ENCODE measurements at regions not wholly inside any gene's neighbourhood (a gene's known extent, or its start where the extent isn't known, plus 50 kb on each side); places are given as distances from the start of the nearest gene placed in this dataset.

DNA sequence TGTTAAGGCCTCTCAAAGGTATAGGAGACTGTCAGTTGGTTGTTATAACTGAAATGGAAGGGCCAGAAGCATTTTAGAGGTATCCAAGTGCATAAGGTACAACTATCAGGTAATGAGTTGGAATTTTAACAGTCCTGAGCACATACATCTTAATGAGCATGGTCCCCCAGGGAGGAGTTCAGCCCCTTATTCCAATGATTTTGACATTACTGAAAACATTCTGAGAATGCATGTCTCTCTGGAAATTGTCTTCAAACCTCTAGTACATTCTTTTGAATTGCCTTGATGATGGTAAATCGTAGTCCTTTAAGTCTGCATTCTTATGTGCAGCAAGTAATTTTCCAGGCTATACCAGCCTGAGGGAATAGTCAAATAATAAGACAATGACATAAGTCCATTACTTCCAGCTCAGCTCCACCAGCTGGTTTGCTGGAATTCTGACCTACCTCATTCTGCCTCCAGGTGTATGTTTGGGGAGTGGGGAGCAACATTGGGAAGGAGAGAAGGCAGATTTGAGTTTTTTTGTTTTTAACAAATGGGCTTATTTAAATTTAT lies 239.2 kb downstream of the MSRB3 start:
- Histone ChIP-seq H3K4me3 (ENCODE audit: low read length) (no peak overlapping the region), H3K27me3 (ENCODE audit: control insufficient read depth, insufficient read depth, low read length) (no peaks in the 10 kb centered on the region), H3K36me3 (ENCODE audit: control insufficient read depth, insufficient read depth, low read length) (no peaks in the 10 kb centered on the region), H3K9me3 (ENCODE audit: control insufficient read depth, low read length) (no peaks in the 10 kb centered on the region), H3K9ac (ENCODE audit: low read length) (no peak overlapping the region), H3K4me1 (ENCODE audit: control insufficient read depth, insufficient read depth, low read length) (no peaks in the 10 kb centered on the region)

DNA sequence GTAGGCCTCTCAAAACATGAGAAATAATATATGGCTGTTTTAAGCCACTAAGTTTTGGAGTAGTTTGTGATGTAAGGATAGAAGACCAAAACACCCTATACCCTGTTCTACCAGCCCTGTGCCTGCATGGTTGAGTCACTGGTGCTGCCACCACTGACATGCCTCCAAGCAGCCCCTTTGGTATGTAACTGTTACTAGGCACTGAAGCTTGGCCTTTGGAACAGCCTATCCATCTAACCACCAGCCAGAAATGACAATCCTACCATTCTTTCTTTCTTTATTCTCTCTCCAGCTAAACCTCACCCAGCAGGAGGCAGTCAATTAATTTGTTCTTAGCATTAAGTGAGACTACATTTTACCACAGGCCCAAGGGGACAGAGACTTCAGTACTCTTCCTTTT lies 240.3 kb downstream of the MSRB3 start:
- Histone ChIP-seq H3K27me3 (ENCODE audit: control insufficient read depth, insufficient read depth, low read length) (no peaks in the 10 kb centered on the region), H3K9me3 (ENCODE audit: control insufficient read depth, low read length) (no peaks in the 10 kb centered on the region), H3K4me1 (ENCODE audit: control insufficient read depth, insufficient read depth, low read length) (no peaks in the 10 kb centered on the region), H3K4me3 (ENCODE audit: low read length) (no peak overlapping the region), H3K36me3 (ENCODE audit: control insufficient read depth, insufficient read depth, low read length) (no peaks in the 10 kb centered on the region), H3K9ac (ENCODE audit: low read length) (no peak overlapping the region)

DNA sequence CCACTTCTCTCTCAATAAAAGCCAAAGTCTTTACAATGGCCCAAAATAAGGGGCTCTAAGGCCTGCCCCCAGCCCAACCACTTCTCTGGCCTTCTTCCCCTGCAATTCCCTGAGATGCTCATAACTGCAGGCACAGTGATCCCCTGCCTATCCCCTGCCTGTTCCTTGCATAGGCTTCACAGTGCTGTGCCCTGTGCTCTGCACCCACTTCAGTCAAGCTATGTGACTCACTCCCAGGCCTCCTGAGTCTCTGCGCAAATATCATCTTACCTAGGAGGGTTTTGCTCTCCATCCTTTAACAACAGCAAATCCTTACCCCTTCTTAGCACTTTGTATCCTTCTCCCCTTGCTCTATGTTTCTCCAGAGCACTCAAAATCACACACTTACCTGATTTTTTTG lies 242.2 kb downstream of the MSRB3 start:
- Histone ChIP-seq H3K9ac (ENCODE audit: low read length) (no peak overlapping the region), H3K4me3 (ENCODE audit: low read length) (no peak overlapping the region), H3K4me1 (ENCODE audit: control insufficient read depth, insufficient read depth, low read length) (no peaks in the 10 kb centered on the region), H3K9me3 (ENCODE audit: control insufficient read depth, low read length) (no peaks in the 10 kb centered on the region), H3K27me3 (ENCODE audit: control insufficient read depth, insufficient read depth, low read length) (no peaks in the 10 kb centered on the region), H3K36me3 (ENCODE audit: control insufficient read depth, insufficient read depth, low read length) (no peaks in the 10 kb centered on the region)

DNA sequence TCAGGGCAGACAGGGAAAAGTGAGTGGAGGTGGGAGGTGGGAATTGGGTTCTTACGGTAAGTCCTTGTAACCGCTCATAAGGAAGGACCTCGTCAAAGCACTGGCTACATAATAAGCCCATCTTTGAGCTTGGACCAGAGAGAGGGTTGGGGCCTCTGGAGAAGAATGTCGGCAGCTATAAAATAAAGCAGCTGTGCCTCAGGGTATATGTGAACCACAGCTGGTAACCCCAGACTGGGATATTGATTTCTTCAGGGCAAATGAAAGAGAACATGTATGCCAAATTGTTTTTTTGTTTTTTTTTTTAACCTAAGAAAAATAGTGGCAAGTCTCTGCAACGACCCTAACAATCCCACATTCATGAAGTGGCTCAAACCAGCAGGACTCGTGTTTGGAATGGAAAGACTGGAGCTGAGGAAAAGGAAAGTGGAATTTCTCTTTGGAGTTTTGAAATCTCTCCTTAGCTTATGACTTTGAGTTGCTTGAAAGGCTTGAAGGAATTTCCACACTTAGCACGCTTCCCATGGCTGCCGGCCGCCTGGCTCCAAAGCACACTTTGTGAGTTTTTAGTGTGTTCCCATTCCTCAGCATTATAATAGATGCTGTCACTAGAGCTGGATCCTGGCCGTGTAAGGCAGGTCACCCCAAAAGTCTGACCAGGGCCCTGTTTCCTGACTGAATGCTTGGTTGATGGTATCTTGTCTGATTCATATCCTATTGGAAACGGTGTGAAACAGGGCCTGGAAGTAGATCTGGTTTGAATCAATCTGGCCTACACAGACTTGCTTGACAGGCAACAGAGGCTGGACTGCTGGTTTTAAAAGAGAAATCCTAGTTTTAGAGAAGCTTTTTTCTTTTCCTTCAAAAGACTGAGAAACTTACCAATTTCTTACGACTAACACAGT lies 244.7 kb downstream of the MSRB3 start:
- no peaks in the 10 kb centered on the region for H3K27me3 ChIP-seq (ENCODE audit: control insufficient read depth, insufficient read depth, low read length)
- no peak overlapping the region for H3K9ac ChIP-seq (ENCODE audit: low read length)

DNA sequence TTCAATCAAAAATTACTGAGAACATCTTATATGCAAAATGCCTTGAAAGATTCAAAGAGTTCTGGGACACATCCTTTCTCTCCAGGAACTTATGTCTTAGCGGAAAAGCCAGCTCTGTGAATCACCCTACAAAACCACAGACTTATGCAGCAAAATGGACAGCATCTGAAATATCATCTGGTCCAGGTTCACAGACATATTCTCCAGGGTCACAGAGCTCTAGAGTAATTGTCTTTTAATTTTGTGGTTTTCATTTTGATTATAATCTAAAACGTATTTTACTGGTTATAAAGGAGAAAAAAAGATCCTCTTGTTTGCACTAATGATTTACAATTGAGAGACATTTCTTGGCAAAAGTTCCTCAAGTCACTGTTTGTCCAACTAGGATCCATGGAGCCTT lies 246.2 kb downstream of the MSRB3 start:
- Histone ChIP-seq H3K36me3 (ENCODE audit: control insufficient read depth, insufficient read depth, low read length) (no peaks in the 10 kb centered on the region), H3K9ac (ENCODE audit: low read length) (no peak overlapping the region), H3K9me3 (ENCODE audit: control insufficient read depth, low read length) (no peaks in the 10 kb centered on the region), H3K27me3 (ENCODE audit: control insufficient read depth, insufficient read depth, low read length) (no peaks in the 10 kb centered on the region), H3K4me1 (ENCODE audit: control insufficient read depth, insufficient read depth, low read length) (no peaks in the 10 kb centered on the region), H3K4me3 (ENCODE audit: low read length) (no peak overlapping the region)

More for the DNA sequence above, 244.7 kb downstream of the MSRB3 start:
- Histone ChIP-seq H3K4me3 (ENCODE audit: low read length) (no peak overlapping the region), H3K4me1 (ENCODE audit: control insufficient read depth, insufficient read depth, low read length) (no peaks in the 10 kb centered on the region), H3K36me3 (ENCODE audit: control insufficient read depth, insufficient read depth, low read length) (no peaks in the 10 kb centered on the region), H3K9me3 (ENCODE audit: control insufficient read depth, low read length) (no peaks in the 10 kb centered on the region)

DNA sequence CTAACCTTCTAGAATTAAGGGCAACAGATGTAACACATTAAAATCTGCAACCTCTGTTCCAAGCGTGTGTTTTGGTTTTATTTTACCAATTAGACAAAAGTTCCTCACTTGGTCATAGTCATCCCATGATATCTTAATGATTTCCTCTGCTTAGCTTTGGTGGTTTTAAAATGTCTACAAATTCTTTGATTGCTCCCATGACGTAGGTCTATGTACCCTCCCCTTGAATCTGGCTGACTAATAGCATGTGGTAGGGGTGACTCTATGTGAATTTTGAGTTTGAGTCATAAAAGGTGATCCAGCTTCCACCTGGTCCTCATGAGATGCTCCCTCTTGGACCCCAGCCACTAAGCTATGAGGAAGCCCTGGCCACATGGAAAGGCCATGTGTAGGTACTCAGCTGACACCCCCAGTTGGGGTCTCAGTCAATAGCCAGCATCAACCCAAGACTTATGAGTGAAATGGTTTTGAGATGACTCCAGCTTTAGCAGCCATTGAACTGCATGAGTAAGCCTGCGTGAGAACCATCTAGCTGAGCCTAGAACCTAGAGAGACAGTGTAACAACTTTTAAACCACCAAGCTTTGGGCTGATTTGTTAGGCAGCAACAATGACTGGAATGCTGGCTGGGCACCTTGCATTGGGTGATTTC lies 247.1 kb downstream of the MSRB3 start:
- Histone ChIP-seq H3K9ac (ENCODE audit: low read length) (no peak overlapping the region), H3K4me3 (ENCODE audit: low read length) (no peak overlapping the region), H3K9me3 (ENCODE audit: control insufficient read depth, low read length) (no peaks in the 10 kb centered on the region), H3K4me1 (ENCODE audit: control insufficient read depth, insufficient read depth, low read length) (no peaks in the 10 kb centered on the region), H3K36me3 (ENCODE audit: control insufficient read depth, insufficient read depth, low read length) (no peaks in the 10 kb centered on the region), H3K27me3 (ENCODE audit: control insufficient read depth, insufficient read depth, low read length) (no peaks in the 10 kb centered on the region)

DNA sequence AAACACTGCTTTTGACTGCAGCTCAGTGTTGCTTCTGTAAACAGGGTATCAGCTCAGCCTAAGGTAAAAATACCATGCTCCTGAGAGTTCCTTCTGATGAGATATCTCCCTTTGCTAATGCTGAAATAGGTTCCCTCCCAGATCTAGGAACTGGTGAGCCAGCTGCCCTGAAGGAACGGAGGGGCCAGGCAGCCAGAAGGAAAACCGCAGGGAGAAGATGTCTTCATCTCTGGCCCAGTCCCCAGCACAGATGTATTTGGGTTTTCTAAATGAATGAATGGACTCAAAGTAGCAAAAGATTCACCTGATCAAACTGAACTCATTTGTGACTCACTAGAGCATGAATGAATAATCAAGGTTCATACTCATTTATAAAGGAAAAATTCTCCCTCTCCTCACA lies 247.8 kb downstream of the MSRB3 start:
- Histone ChIP-seq H3K9me3 (ENCODE audit: control insufficient read depth, low read length) (no peaks in the 10 kb centered on the region), H3K9ac (ENCODE audit: low read length) (no peak overlapping the region)

DNA sequence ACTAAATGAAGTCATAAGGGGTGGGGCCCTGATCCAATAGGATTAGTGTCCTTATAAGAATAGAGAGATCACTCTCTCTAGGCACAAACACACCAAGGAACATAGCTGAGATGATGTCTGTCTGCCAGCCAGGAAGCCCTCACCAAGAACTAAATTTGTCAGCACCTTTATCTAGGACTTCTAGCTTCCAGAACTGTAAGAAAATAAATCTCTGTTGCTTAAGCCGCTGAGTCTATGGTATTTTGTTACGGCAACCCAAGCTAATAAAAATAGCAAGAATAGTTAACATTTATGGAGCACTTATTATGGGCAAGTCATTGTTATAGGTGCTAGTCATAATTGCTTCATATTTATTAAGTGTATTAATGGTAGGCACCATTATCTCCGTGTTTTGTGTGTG lies 249.6 kb downstream of the MSRB3 start:
- H3K4me1 ChIP-seq (ENCODE audit: control insufficient read depth, insufficient read depth, low read length), result peaks cover 7% of the 10 kb centered on the region
- no peaks in the 10 kb centered on the region for H3K36me3 ChIP-seq (ENCODE audit: control insufficient read depth, insufficient read depth, low read length)
- H3K9ac ChIP-seq (ENCODE audit: low read length), result no peak overlapping the region
- H3K4me3 ChIP-seq (ENCODE audit: low read length), result no peak overlapping the region
- no peaks in the 10 kb centered on the region for H3K27me3 ChIP-seq (ENCODE audit: control insufficient read depth, insufficient read depth, low read length)
- no peaks in the 10 kb centered on the region for H3K9me3 ChIP-seq (ENCODE audit: control insufficient read depth, low read length)

More for the DNA sequence above, 247.8 kb downstream of the MSRB3 start:
- Histone ChIP-seq H3K27me3 (ENCODE audit: control insufficient read depth, insufficient read depth, low read length) (no peaks in the 10 kb centered on the region), H3K4me3 (ENCODE audit: low read length) (no peak overlapping the region), H3K36me3 (ENCODE audit: control insufficient read depth, insufficient read depth, low read length) (no peaks in the 10 kb centered on the region), H3K4me1 (ENCODE audit: control insufficient read depth, insufficient read depth, low read length) (no peaks in the 10 kb centered on the region)

DNA sequence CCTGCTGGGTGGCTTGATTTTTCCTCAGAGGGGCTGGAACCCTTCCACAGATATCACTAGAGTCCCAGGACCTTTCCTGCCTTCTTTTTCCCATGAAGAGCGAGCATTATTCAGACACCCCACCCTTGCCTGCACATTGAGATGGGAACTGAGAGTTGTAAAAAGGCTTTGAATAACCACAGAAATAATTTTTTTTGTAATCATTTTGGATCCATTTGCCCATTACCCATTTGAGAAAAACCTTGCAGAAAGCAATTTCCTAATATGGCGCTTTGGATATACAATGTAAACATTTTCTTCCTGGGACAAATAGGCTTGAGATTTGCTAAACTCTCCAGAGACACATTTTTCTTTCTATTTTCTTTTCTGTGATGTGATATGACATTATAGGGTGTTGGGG lies 250.6 kb downstream of the MSRB3 start:
- H3K4me1 ChIP-seq (ENCODE audit: control insufficient read depth, insufficient read depth, low read length), result peaks cover 17% of the 10 kb centered on the region
- H3K4me3 ChIP-seq (ENCODE audit: low read length), result no peak overlapping the region
- no peaks in the 10 kb centered on the region for H3K36me3 ChIP-seq (ENCODE audit: control insufficient read depth, insufficient read depth, low read length)
- no peak overlapping the region for H3K9ac ChIP-seq (ENCODE audit: low read length)
- no peaks in the 10 kb centered on the region for H3K9me3 ChIP-seq (ENCODE audit: control insufficient read depth, low read length)
- H3K27me3 ChIP-seq (ENCODE audit: control insufficient read depth, insufficient read depth, low read length), result no peaks in the 10 kb centered on the region

DNA sequence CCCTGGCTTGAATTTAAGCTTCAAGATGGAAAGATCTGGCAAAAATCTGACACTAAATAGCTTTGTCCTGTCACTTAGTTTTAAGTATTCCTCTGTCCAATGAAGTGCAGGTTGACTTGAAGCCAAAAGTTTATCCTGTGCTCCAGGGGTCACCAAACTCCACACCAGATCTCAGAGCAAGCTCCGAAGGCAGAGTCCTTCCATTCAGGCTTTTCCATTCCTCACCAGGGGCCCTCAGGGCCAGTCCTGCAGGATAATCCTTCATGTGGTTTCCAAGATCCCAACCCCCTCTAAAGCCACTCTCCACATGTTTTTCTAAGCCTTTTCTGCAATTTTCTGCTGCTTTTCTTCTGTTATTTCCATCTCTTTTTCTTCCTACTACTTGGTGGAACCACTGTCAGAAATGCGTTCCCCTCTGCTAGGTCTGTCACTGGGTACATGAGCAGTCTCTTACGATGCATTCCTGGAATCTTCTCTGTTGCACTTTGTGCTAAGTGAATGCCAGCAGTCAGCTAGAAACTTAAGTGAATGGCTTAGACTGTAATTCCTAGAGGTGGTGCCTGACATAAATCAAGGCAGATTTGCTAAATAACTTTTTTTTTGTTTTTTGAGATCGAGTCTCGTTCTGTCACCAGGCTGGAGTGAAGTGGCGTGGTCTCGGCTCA lies 251.4 kb downstream of the MSRB3 start:
- Histone ChIP-seq H3K36me3 (ENCODE audit: control insufficient read depth, insufficient read depth, low read length) (no peaks in the 10 kb centered on the region), H3K9me3 (ENCODE audit: control insufficient read depth, low read length) (no peaks in the 10 kb centered on the region), H3K27me3 (ENCODE audit: control insufficient read depth, insufficient read depth, low read length) (no peaks in the 10 kb centered on the region), H3K4me1 (ENCODE audit: control insufficient read depth, insufficient read depth, low read length) (peaks cover 17% of the 10 kb centered on the region), H3K9ac (ENCODE audit: low read length) (no peak overlapping the region), H3K4me3 (ENCODE audit: low read length) (no peak overlapping the region)

DNA sequence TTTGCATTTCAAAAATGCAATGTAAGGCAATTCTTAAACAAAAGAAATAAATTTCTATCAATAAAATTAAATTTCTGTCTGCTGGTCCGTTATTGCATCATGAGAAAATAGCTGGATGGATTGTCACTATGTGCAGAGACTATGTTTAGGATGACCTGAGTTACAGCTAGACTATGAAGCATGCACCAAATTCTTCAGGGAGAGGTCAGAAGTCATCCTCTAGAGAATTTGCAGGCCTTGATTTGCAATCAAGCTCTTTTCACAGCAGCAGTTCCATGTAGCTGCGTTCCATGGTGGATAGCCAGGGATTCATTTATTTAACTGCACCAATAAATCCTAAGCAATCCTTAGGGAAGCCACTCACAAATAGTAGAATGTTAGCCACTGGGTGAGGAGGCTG lies 253.7 kb downstream of the MSRB3 start:
- H3K4me3 ChIP-seq (ENCODE audit: low read length), result no peak overlapping the region
- H3K27me3 ChIP-seq (ENCODE audit: control insufficient read depth, insufficient read depth, low read length), result no peaks in the 10 kb centered on the region
- H3K4me1 ChIP-seq (ENCODE audit: control insufficient read depth, insufficient read depth, low read length), result peaks cover 17% of the 10 kb centered on the region
- no peaks in the 10 kb centered on the region for H3K36me3 ChIP-seq (ENCODE audit: control insufficient read depth, insufficient read depth, low read length)
- no peak overlapping the region for H3K9ac ChIP-seq (ENCODE audit: low read length)
- H3K9me3 ChIP-seq (ENCODE audit: control insufficient read depth, low read length), result no peaks in the 10 kb centered on the region

DNA sequence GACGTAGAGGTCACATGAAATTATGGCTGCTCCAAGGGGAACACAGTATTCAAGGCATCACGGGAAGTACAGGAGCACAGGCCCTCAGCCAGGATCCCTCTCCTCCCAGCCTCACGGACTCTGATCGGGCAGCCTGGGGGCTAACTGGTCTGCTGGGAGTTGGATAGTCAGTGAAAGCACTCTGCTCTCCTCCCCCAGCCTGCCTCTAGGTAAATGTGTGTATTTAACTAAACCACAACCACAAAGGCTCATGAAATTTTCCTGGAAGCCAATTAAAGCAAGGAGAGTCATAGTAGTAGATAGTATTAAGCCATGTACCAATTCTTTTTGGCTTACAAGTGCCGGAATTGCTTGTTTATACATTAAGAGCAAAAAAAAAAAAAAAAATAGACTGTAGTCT lies 254.3 kb downstream of the MSRB3 start:
- H3K4me1 ChIP-seq (ENCODE audit: control insufficient read depth, insufficient read depth, low read length), result peaks cover 17% of the 10 kb centered on the region
- H3K4me3 ChIP-seq (ENCODE audit: low read length), result no peak overlapping the region
- H3K9me3 ChIP-seq (ENCODE audit: control insufficient read depth, low read length), result no peaks in the 10 kb centered on the region

More for the DNA sequence above, 254.3 kb downstream of the MSRB3 start:
- no peak overlapping the region for H3K9ac ChIP-seq (ENCODE audit: low read length)
- H3K36me3 ChIP-seq (ENCODE audit: control insufficient read depth, insufficient read depth, low read length), result no peaks in the 10 kb centered on the region
- no peaks in the 10 kb centered on the region for H3K27me3 ChIP-seq (ENCODE audit: control insufficient read depth, insufficient read depth, low read length)
